ENCODE measurements at regions not wholly inside any gene's neighbourhood (a gene's known extent, or its start where the extent isn't known, plus 50 kb on each side); places are given as distances from the start of the nearest gene placed in this dataset.
"Not testable (repeated sequence)": the region's sequence is repeated elsewhere in the genome, so short reads cannot be mapped to it uniquely, and the experiment has no call there.

- H3K79me2 ChIP-seq (ENCODE audit: insufficient read depth, low read length), result no peaks in the 10 kb centered on the region
- no peak overlapping the region for H3K4me2 ChIP-seq (ENCODE audit: low read depth, low read length, poor library complexity, severe bottlenecking)
- no peaks in the 10 kb centered on the region for H4K20me1 ChIP-seq (ENCODE audit: low read depth, low read length)
- H3K27ac ChIP-seq (ENCODE audit: low read depth, low read length), result no peak overlapping the region
- no peaks in the 10 kb centered on the region for H3F3A ChIP-seq (ENCODE audit: insufficient read depth)
- H3K9ac ChIP-seq (ENCODE audit: low read length), result no peak overlapping the region
- no peak overlapping the region for H2AFZ ChIP-seq (ENCODE audit: low read depth, low read length, severe bottlenecking)
- H3K4me3 ChIP-seq (ENCODE audit: insufficient read depth, low read length, poor library complexity, severe bottlenecking), result no peak overlapping the region
- TF ChIP-seq EZH2phosphoT487 (conservative IDR thresholded peaks at IDR 0.05; ENCODE audit: low read length), result no peak
- TF ChIP-seq CTCF (IDR thresholded peaks at IDR 0.05; ENCODE audit: insufficient read depth, low read length, poor library complexity, severe bottlenecking), result no peak
- no peaks in the 10 kb centered on the region for H3K9me3 ChIP-seq (ENCODE audit: insufficient read depth, low read length)
- no peaks in the 10 kb centered on the region for H3K27me3 ChIP-seq (ENCODE audit: low read length)
- H3K36me3 ChIP-seq (ENCODE audit: low read length), result no peaks in the 10 kb centered on the region
- no peaks in the 10 kb centered on the region for H3K9me2 ChIP-seq (replicated peaks; ENCODE audit: insufficient read depth, low read length)
Measured at GRCh38 chr4:148845609-148846008, 403.4 kb upstream of the NR3C2 start.

GRCh38 chr4:148843625-148844024 is 401.4 kb upstream of the NR3C2 start:
- Histone ChIP-seq H3K27ac (ENCODE audit: low read depth, low read length) (no peak overlapping the region), H3K9me3 (ENCODE audit: insufficient read depth, low read length) (no peaks in the 10 kb centered on the region), H3K36me3 (ENCODE audit: low read length) (no peaks in the 10 kb centered on the region), H3K4me3 (ENCODE audit: insufficient read depth, low read length, poor library complexity, severe bottlenecking) (no peak overlapping the region), H3K4me2 (ENCODE audit: low read depth, low read length, poor library complexity, severe bottlenecking) (no peak overlapping the region), H3K79me2 (ENCODE audit: insufficient read depth, low read length) (no peaks in the 10 kb centered on the region), H3K27me3 (ENCODE audit: low read length) (no peaks in the 10 kb centered on the region), H3K9ac (ENCODE audit: low read length) (no peak overlapping the region), H3K9me2 (replicated peaks; ENCODE audit: insufficient read depth, low read length) (no peaks in the 10 kb centered on the region), H3F3A (ENCODE audit: insufficient read depth) (no peaks in the 10 kb centered on the region), H2AFZ (ENCODE audit: low read depth, low read length, severe bottlenecking) (no peak overlapping the region), H4K20me1 (ENCODE audit: low read depth, low read length) (no peaks in the 10 kb centered on the region)
- no peak for TF ChIP-seq EZH2phosphoT487 (conservative IDR thresholded peaks at IDR 0.05; ENCODE audit: low read length)
- no peak for TF ChIP-seq CTCF (IDR thresholded peaks at IDR 0.05; ENCODE audit: insufficient read depth, low read length, poor library complexity, severe bottlenecking)

GRCh38 chr4:148842843-148843242 is 400.6 kb upstream of the NR3C2 start:
- TF ChIP-seq CTCF (IDR thresholded peaks at IDR 0.05; ENCODE audit: insufficient read depth, low read length, poor library complexity, severe bottlenecking), result no peak
- no peak for TF ChIP-seq EZH2phosphoT487 (conservative IDR thresholded peaks at IDR 0.05; ENCODE audit: low read length)
- Histone ChIP-seq H3K9me3 (ENCODE audit: insufficient read depth, low read length) (no peaks in the 10 kb centered on the region), H3F3A (ENCODE audit: insufficient read depth) (no peaks in the 10 kb centered on the region), H3K9ac (ENCODE audit: low read length) (no peak overlapping the region), H3K27ac (ENCODE audit: low read depth, low read length) (no peak overlapping the region), H3K4me3 (ENCODE audit: insufficient read depth, low read length, poor library complexity, severe bottlenecking) (no peak overlapping the region), H2AFZ (ENCODE audit: low read depth, low read length, severe bottlenecking) (no peak overlapping the region), H3K4me2 (ENCODE audit: low read depth, low read length, poor library complexity, severe bottlenecking) (no peak overlapping the region), H3K27me3 (ENCODE audit: low read length) (no peaks in the 10 kb centered on the region), H3K79me2 (ENCODE audit: insufficient read depth, low read length) (no peaks in the 10 kb centered on the region), H3K36me3 (ENCODE audit: low read length) (no peaks in the 10 kb centered on the region), H3K9me2 (replicated peaks; ENCODE audit: insufficient read depth, low read length) (no peaks in the 10 kb centered on the region), H4K20me1 (ENCODE audit: low read depth, low read length) (no peaks in the 10 kb centered on the region)

GRCh38 chr4:148837571-148837970 is 395.4 kb upstream of the NR3C2 start:
- not testable (repeated sequence) for H3K9me3 ChIP-seq (ENCODE audit: insufficient read depth, low read length); H3K4me3 ChIP-seq (ENCODE audit: insufficient read depth, low read length, poor library complexity, severe bottlenecking); H3K27me3 ChIP-seq (ENCODE audit: low read length); H3K9ac ChIP-seq (ENCODE audit: low read length); H3K27ac ChIP-seq (ENCODE audit: low read depth, low read length); H3K9me2 ChIP-seq (replicated peaks; ENCODE audit: insufficient read depth, low read length); H3K4me2 ChIP-seq (ENCODE audit: low read depth, low read length, poor library complexity, severe bottlenecking); H3F3A ChIP-seq (ENCODE audit: insufficient read depth); H2AFZ ChIP-seq (ENCODE audit: low read depth, low read length, severe bottlenecking); H4K20me1 ChIP-seq (ENCODE audit: low read depth, low read length); H3K36me3 ChIP-seq (ENCODE audit: low read length); H3K79me2 ChIP-seq (ENCODE audit: insufficient read depth, low read length)
